ENCODE measurements at regions not wholly inside any gene's neighbourhood (a gene's known extent, or its start where the extent isn't known, plus 50 kb on each side); places are given as distances from the start of the nearest gene placed in this dataset.

- TF ChIP-seq RAD21 (IDR thresholded peaks at IDR 0.05) = no peak
- TF ChIP-seq ATF3 (IDR thresholded peaks at IDR 0.05) = no peak
- TF ChIP-seq CTCF (IDR thresholded peaks at IDR 0.05; ENCODE audit: low read depth, low read length, missing input control) = no peak
- no peak for TF ChIP-seq REST (IDR thresholded peaks at IDR 0.05)
- no peak for TF ChIP-seq TAF1 (conservative IDR thresholded peaks at IDR 0.05)
- TF ChIP-seq EGR1 (IDR thresholded peaks at IDR 0.05; ENCODE audit: low read depth in 2 of 2) = no peak
These were observed 384.4 kb upstream of the POU3F1 start for GRCh38 chr1:38430949-38431348.

Measured in liver (tissue), 3 donors.